ENCODE measurements at regions not wholly inside any gene's neighbourhood (a gene's known extent, or its start where the extent isn't known, plus 50 kb on each side); places are given as distances from the start of the nearest gene placed in this dataset.
"Not testable (repeated sequence)": the region's sequence is repeated elsewhere in the genome, so short reads cannot be mapped to it uniquely, and the experiment has no call there.

DNA sequence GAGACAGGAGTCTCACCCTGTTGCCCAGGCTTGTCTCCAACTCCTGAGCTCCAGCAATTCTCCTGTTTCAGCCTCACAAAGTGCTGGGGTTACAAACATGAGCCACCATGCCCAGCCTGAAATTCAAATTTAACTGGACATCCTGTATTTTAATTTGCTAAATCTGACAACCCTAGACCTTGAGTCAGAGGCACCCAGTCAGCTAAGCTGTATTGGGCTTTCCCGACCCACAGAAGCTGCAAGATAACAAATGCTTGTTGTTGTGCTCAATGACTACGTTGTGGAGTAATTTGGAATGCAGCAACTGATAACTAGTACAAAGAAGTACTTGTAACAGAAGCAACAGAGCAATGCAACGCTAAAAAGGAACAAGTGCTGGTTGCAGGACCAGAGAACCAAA is 533.1 kb downstream of the NTRK2 start:
- DNase-seq (ENCODE audit: low spot score): no peak

DNA sequence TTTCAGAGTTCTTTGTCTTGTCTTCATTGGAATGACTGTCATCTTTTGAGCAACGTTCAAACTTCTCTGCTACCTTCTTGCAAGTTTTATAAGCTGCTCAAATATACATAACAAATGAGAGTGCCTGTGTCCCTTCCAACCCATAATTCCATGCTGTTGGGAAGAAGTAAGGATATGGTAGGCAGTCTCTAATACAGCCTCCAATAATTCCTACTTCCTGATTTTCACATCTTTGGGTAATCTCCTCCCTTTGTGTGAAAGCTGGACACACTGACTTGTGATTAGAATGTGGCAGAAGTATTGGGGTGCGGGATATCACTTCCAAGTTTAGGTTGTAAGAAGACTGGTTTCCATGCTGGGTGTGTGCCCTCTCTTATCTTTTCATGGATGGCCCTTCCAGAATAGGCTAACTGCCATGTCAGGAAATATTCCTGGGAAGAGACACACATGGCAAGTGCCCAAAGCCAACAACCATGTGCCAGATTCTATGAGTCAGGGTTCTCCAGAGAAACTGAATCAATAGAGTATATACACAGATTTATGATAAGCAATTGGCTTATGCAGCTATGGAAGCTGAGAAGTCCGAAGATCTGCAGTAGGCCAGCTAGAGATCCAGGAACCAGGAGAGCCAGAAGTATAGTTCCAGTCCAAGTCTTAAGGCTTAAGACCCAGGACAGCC is 531.3 kb downstream of the NTRK2 start:
- no peak for DNase-seq (ENCODE audit: low spot score)

DNA sequence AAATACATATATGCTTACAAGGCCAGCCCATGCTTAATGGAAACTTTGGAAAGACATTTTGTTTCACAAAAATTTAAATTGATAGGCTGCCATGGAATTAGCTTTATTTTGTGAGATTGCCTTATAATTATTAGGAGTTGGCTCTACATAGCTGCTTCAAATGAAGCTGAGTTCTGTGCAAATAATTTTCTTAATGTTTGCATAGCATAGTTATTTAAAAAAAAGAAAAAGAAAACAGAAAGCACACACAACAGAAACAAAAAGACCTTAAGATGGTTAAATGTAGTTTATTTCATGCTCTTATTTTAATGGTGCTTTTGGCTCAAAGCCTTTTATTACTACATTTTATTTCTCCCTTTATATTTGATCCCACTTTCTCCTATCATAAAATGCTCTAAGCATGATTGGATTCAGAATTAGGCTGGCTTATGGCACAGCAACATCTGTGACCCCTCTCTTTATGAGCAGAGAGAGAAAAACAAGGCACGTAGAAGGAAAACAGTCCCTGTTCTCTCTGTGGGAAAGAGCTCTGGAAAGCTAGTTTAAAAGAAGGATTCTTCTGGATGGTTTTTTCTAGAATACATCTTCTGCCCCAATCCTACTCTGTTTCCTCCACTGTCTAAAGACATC is 530.5 kb downstream of the NTRK2 start:
- no peak for DNase-seq (ENCODE audit: low spot score)

DNA sequence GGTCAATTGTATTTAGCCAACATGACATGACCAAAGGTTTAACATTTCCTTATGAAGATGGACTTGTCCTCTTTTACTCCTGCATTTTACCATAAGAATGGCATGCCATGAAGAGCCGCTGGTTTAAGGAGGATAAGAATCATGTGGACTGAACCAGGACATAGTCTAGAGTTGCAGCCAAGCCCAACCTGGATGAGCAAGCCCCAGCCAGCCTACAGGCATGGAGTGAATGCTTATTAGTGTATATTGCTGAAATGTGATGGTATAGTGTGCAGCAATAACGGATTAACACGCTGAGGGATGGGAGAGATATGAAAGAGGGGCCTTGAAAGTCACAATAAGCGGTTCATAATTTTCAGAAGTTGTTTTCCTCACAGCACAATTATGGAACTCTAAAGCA is 523.2 kb downstream of the NTRK2 start:
- no peak for DNase-seq (ENCODE audit: low spot score)

DNA sequence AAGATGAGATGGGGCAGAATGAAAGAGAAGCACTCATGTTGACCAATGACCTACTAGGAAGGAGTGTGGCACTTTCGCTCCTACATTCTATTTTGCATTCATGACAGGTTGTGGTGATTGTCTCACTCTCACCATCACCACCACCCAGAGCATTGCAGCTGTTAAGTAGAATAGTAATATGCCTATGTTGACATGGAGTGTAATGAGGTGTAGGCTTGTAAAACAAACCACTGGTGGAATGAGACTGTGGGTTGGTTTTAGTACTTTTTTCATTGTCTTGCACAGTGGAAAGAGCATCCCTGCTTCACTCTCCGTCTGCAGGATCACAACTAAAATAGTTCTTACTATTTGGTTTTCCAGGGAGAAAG is 516.7 kb downstream of the NTRK2 start:
- no peak for DNase-seq (ENCODE audit: low spot score)

DNA sequence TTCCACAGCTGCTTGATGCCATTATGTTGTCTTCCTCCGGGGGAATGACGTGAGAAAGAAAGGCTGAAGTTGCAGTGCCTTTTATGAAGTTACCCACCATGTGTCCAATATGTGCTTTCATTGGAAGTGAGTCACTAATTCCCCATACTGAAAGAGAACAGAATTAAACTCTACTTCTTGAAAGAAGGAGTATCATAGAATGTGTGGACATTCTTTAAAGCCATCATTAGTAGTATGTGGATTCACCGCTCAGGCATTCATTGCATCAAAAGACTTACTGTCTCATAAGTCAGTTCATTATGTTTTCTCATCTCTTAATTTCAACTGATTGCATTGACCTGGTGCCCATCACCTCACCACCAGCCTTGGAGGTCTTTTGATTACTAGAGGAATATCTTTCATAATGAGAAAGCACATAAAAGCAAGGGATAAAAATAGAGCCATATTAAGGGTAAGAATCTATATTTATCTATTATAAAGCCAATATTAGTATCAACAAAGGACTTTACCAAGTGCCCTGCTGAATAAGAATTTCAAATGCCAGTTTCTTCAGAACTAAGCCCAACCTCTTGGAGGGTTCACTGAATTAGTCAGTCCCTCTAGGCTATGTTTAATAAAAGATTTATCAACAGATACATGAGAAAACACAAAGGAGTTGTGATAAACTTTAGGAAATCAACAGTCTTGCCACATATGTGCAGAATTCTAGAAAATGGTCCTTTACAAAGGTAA is 516.1 kb downstream of the NTRK2 start:
- no peak for DNase-seq (ENCODE audit: low spot score)

DNA sequence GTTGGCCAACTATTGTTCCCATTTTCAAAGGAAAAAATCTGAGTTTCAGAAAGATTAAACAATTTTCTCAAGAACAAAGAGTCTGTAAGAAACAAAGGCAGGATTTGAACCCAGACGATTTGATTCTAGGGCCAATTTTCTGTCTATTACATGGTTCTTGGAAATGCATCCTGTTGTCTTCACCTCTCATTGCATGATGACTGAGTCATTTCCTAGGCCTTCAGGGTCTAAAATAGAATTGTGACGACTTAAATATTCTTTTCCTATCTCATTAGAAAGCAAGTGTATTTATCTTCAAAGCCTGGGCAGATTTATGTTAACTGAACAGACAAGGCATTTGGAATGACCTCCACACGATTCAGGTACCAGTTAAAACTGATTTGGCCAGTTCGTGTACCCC is 512.9 kb downstream of the NTRK2 start:
- no peak for DNase-seq (ENCODE audit: low spot score)

DNA sequence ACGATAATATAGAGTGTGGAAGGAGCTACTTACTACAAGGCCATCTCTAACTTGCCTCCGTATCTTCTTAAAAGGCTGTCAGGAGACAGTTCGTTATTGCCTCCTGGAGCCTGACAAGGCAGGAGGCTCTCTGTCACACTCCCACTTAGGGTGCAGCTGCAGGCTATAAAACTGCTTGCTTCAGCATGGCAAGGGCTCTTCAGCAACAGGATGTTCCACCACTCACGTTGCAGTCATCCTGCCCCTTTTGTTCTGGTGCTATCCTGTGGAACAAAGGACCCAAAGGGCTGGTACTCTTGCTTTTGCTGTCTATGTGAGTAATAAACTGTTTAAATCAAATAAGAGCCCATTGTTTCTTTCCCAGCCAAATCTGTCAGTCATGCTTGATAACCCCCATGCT is 508.9 kb downstream of the NTRK2 start:
- no peak for DNase-seq (ENCODE audit: low spot score)

DNA sequence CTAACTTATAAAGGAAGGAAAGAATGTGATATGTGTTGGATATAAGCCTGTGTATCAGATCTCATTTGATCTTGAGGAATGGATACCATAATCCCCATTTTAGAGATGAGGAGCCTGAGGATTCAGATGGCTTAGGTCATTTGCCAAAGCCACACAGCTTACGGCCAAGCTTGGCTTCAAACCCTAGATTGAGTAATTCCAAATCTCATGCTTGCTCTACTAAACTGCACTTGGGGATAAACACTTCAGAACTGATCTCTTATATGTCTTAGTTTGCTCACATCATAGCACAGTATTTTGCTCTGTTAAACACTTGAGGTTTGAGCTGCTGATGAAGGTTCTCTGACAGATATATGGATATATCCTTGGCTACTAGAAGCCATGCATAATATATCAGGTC is 504.4 kb downstream of the NTRK2 start:
- no peak for DNase-seq (ENCODE audit: low spot score)

DNA sequence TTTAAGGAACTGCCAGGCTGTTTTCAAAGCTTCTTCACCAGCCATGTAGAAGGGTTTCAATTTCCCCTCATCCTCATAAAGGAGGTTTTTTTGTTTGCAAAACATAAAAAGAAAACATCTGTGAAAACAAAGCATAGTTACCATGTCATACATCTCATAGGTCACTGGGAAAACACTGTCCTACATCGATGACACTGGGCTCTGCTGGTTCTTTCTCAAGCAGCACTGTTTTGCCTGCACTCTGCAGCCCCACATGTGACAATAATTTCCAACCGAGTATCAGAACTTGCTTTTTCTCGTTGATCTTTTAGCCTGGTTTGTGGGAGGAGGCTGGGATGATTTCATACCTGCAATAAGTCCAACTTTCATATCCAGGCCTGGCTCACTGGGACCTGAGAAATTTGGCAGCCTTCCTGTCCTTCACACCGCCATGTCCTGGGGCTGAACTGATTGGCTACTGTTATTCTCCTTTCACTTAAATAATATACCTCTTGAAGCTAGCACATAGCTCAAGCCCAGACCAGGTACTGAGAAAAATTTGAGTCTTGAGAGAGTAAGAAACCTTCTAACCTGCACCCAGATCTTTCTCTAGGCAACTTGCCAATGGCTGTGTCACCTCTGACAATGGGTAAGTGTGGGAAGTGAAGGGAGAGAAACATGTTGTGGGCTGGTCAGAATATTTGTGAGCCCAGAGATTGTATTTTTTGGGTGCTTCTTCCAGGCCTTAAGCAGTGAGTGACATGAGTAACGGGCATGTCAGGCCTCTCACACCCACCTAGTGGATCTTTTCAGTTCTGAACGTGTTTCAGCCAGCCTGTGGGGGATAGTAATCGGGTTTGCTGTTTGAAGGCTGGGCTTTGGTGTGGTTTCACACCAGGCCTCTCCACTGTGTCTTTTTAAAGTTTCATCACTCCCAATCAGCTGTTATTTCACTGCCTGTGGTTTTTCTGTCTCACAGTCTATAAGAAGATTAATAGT is 502.8 kb downstream of the NTRK2 start:
- no peak for DNase-seq (ENCODE audit: low spot score)

DNA sequence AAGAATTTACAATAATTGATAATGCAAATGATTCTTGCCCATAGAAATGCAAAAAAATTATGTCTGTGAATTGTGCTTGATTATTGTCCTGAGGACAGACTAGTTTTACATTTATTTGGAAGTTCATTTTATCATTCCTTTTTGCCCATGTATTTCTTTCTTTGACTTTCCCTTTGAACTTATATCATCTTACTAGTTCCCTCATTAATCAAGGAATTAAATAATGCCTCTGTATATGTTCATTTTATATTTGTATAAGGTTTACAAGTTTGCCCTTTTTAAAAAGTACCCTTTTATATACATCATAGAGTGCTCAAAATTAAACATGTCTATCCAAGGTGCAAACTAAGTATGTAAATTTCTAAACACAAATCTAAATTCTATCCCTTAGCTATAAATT is 501.6 kb downstream of the NTRK2 start:
- DNase-seq (ENCODE audit: low spot score): no peak

DNA sequence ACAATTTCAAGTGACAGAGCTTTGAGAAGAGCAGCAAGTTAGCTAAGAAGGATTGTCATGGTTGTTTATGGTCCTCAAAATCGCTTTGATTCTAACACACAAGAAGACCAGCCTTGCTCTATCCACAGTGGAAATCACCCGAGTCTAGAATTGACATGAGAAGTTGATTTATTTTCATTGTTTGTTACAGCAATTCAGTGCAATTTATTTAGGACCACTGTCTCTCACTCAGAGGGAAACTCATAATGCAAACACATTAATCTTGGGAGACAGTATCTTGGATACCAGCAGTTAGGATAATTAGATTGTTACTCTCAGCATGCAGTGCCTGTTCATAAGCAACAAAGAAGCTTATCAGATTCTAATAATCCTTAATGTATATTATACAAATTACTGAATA is 498.9 kb downstream of the NTRK2 start:
- DNase-seq (ENCODE audit: low spot score): no peak

DNA sequence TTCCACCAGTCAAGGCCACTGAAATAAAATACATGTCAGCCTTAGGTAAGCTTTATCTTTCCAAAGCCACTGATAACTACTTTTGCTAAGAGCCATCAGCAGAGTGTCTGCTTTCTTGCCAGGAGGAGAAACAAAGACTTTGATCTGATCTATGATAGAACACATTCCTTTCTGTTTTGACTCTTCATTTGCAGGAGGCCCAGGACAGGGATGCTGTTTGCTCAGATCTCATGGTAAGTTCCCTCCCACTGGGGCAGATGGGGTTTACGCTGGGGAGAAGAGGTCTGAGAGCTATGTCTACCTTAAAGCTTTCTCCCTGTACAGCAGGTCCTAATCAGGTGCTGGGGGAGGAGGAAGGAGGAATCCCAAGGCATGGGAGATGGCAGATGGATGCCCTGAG is 497.6 kb downstream of the NTRK2 start:
- no peak for DNase-seq (ENCODE audit: low spot score)

DNA sequence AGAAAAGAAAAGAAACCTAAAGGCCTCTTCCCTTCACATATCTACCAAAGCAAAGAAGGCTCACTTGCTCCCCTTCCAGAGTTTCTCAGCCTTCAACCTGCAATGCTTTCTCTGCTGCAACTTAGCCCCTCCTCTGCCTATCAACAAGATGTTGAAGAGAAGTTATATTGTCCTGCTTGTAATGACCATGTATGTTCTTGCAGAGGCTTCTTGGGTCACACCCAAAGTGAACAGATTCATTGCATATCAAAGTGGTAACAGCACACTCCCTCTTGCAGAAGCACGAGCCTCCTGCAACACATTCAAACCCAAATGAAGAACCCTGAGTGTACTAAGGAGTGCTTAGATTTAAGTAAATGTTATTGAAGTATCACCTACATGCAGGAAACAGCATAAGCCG is 494.3 kb downstream of the NTRK2 start:
- no peak for DNase-seq (ENCODE audit: low spot score)

DNA sequence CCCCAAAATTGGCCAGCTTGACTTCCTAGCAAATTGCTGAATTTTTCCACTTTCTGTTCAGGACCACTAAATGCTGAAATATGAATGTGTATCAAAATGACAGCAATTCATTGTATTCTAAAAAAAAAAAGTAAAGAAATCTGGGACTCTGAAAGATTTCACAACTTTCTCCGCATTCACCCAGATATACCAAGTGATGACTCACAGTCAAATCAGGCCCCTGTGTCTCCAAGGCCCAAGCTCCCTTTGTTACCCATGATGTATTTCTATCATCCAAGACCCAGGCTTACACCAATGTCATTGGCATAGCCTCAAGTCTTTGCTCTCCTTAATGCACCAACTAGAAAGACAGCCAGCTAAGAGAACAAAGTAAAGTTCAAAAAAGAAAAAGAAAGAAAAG is 493.9 kb downstream of the NTRK2 start:
- DNase-seq (ENCODE audit: low spot score): no peak

DNA sequence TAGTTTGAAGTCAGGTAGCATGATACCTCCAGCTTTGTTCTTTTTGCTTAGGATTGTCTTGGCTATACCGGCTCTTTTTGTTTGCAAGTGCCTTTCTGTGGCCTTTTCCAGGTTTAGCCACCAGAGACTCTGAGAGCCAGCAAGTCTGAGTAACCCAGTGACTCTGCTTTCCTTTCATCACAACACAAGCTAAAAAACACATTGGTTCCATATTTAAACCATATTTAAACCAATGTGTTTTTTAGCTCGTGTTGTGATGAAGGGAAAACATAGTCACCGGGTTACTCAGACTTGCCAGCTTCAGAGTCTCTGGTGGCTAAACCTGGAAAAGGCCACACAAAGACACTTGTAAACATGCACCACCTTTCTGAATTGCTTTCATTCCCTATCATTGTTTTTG is 493.3 kb downstream of the NTRK2 start:
- no peak for DNase-seq (ENCODE audit: low spot score)

DNA sequence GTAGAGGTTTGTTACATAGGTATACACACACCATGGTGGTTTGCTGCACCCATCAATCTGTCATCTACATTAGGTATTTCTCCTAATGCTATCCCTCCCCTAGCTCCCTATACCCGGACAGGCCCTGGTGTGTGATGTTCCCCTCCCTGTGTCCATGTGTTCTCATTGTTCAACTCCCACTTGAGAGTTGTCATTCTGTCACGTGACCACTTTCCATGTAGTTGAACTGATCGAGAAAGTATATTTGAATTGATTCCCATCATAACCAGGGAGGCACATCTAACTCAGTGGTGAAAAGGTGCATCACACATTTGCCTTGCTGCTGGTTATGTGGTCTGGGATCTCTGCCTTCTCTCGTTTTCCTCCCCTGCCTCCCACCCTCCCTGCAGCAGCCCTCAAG is 491.4 kb downstream of the NTRK2 start:
- DNase-seq (ENCODE audit: low spot score): not testable (repeated sequence)

DNA sequence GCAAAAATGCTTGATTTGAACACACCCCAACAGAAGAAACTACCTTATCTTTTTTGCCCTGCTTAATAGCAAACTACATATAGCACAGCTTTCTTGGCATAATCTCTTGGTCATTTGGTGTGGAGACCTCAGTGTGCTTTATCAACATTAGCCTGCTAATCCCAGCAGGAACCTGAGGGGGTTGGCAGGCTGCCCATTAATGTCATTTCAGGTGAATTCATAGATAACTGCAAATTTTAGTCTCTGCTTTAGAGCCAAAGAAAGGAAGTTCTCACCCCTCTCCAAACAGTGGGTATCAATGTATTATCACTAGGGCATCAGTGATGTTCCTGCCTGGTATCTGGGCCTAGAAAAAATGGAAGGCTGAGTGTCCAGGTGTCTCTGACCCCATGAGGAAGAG is 489.0 kb downstream of the NTRK2 start:
- no peak for DNase-seq (ENCODE audit: low spot score)

DNA sequence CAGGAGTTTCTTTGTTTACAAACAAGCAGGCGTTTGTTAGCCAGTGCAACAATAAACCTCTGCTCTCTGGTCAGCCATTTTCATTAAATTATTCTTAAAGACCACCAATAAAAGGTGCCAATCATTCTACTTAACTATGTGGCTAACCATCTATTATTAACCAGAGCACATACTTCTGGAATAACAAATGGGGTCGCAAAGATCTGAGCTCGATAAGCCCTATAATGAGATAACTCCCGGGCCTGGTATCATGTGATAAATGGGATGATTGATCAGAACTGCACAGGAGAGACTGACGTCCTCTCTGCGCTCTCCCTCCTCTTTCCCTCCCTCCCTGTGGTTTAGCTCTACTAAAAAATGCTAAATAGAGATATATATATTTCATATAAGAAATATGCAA is 488.2 kb downstream of the NTRK2 start:
- DNase-seq (ENCODE audit: low spot score): no peak

DNA sequence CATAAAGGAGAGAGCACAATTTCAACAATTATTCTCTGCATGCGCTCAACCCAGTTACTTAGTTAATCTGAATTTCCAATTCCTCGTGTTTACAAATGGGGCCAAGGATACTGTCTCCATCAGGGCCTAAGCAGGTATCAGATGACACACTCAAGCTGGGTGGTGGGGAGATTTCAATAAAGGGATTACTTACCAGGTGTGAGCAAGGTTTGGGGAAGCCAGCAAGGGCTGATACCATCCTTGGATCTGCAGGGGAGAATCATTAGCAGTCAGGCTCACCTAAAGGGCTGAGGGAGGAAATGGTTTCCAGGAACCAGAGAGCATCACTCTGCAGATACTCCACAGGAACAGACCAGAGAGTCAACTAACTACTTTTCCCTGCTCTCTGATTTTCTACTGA is 487.1 kb downstream of the NTRK2 start:
- DNase-seq (ENCODE audit: low spot score): no peak

DNA sequence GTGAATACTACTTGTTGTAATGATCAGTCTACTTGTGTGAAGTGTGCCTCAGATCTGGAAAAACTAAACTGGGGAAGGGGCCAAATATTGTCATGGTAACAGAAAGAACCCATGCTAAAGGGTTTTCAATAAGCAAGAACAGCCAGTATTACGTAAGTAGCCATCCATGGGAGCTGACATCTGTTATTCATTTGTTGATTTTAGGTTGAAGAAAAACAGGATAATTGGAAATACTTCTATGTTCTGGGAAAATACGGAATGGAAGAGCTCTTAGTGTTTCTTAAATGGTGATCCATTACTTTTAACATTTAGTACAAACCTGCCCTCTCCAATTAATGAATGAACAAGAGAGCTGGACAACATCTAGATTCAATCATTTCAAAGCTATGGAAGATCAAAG is 485.8 kb downstream of the NTRK2 start:
- no peak for DNase-seq (ENCODE audit: low spot score)

DNA sequence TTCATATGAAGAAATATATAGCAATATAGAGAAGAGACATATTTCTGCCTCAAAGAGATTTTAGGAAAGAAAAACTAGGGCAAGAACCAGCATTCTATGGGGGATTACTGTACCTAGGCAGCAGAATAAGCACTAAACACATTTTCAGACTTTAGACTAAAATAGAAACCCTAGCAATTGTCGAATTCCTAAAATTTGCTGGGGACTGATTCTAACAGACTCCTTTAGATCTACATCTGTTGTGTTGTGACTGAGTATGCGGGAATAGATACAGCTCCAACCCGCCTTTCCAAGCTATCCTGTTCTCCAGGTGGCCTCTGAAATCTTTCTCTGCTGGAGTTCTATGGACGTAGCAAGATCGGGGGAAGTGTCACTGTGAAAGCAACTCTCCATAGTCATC is 482.2 kb downstream of the NTRK2 start:
- DNase-seq (ENCODE audit: low spot score): no peak

DNA sequence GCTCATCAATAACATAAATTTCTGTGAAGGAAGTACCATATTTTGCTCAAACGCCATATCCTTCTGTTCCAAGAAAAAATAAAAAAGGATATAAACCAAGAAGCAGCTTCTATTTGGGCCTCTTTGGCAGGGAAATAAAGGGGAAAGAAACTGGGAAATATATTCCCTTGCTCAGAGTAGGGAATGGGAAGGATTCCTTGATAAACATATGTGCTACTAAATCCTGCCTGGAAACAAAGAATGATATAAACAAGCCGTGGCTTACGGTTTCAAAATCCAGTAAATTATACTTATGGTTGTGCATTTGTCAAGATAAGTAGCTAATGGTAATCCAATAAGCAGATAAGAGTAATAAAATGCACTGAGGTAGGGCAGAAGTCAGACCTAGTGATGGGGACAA is 481.6 kb downstream of the NTRK2 start:
- no peak for DNase-seq (ENCODE audit: low spot score)
